Central memory CD8-positive, alpha-beta T cell (primary cell): ENCODE measurements at regions not wholly inside any gene's neighbourhood (a gene's known extent, or its start where the extent isn't known, plus 50 kb on each side); places are given as distances from the start of the nearest gene placed in this dataset.
"Not testable (repeated sequence)": the region's sequence is repeated elsewhere in the genome, so short reads cannot be mapped to it uniquely, and the experiment has no call there.

Experiments
- ATAC-seq: fragments of 150-1000 bp; cut with Tn5 transposase; replicated peaks from 2 replicates; pipeline ENCODE4 v1.10.0; 2022; ENCODE audit warnings: mild to moderate bottlenecking, moderate FRiP score, moderate number of reproducible peaks; ENCODE audit not compliant: poor library complexity, severe bottlenecking; ENCODE audit errors: extremely low read depth
- DNase-seq, 2 donors: peaks; one replicate each; pipeline ENCODE4 v3.0.0; 2021; ENCODE audit warnings: low spot score in 2 of 2
- H3K27ac Mint-ChIP-seq: one replicate; pipeline ENCODE4 v1.8.0; 2022; ENCODE audit warnings: low read depth, mild to moderate bottlenecking, moderate library complexity, mixed read lengths
- H3K27me3 Mint-ChIP-seq: one replicate; pipeline ENCODE4 v1.8.0; 2022; ENCODE audit warnings: mixed read lengths
- H3K36me3 Mint-ChIP-seq: one replicate; pipeline ENCODE4 v1.8.0; 2022; ENCODE audit warnings: mild to moderate bottlenecking, moderate library complexity, mixed read lengths; ENCODE audit not compliant: insufficient read depth
- H3K4me1 Mint-ChIP-seq: one replicate; pipeline ENCODE4 v1.8.0; 2022; ENCODE audit warnings: mixed read lengths
- H3K4me3 Mint-ChIP-seq: one replicate; pipeline ENCODE4 v1.8.0; 2022; ENCODE audit warnings: mild to moderate bottlenecking, moderate library complexity, mixed read lengths
- H3K9me3 Mint-ChIP-seq: one replicate; pipeline ENCODE4 v1.8.0; 2022; ENCODE audit warnings: mixed read lengths

DNA sequence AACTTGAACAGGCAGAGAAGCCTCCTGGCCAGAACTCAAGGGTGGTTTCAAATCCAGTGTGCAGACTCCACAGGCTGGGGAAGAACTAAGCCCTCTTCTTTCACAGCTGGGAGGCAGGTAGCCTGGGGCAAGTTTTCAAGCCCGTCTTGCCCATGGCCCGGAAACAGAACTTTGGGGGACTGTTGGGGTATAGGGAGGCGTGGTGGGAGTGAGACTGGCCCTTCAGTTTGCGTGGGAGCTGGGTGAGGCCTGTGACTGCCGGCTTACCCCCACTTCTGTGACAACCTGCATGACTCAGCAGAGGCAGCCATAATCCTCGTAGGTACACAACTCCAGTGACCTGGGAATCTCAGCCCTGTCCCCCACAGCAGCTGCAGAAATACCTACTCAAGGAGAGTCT lies 1125.7 kb downstream of the HACE1 start:
- Mint-ChIP-seq H3K36me3 (no peaks in the 10 kb centered on the region), H3K4me3 (no peak overlapping the region), H3K27ac (no peak overlapping the region), H3K4me1 (no peaks in the 10 kb centered on the region), H3K27me3 (no peaks in the 10 kb centered on the region), H3K9me3 (peaks cover 41% of the 10 kb centered on the region)
- DNase-seq (no peak), ATAC-seq (no peak)

GRCh38 chr6:103729658-103730057 lies 1130.1 kb downstream of the HACE1 start:
- H3K4me1 Mint-ChIP-seq = no peaks in the 10 kb centered on the region
- no peaks in the 10 kb centered on the region for H3K27me3 Mint-ChIP-seq
- H3K4me3 Mint-ChIP-seq = no peak overlapping the region
- H3K27ac Mint-ChIP-seq = no peak overlapping the region
- peaks cover 19% of the 10 kb centered on the region for H3K9me3 Mint-ChIP-seq
- DNase-seq (no peak), ATAC-seq (no peak)
- H3K36me3 Mint-ChIP-seq = no peaks in the 10 kb centered on the region

DNA sequence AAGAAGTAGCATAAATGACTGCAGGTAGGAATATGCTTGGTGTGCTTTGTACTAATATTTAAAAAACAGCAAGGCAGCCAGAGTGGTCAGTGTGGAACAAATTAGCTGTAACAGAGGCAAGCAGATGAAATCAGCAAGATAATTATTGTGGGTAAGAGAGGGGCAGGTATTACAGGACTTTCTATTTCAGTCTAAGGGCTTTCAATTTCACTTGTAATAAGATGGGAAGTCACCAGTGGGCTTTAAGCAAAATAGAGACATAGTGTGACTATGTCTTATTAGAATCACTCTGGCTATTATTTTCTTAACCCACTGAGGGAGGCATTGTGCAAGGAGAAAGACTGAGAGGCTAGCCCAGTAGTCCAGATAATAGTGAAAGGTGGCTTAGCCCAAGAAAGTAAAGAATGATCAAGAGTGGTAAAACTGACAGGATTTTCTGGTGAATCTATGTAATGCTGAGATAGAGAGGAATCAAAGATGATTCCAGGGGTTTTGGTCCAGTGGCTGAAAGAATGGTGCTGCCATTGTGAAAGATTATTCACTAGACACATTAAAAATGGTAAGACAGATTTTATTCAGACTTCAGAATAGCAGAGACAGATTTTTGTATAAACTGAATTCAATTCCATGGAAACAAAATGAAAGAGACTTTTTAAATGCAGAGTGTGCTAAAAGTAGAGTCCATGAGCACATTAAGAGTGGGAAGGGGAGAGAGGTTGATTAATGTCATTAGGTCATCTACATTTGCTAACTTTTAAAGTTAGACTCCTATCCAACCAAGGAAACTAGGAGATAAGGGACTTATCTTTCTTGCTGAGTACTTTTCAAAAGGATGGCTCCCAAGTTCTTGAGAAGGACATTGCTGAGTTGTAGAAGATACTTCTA lies 1136.0 kb downstream of the HACE1 start:
- Mint-ChIP-seq H3K4me3 (no peak overlapping the region), H3K36me3 (no peaks in the 10 kb centered on the region), H3K4me1 (no peaks in the 10 kb centered on the region), H3K27me3 (no peaks in the 10 kb centered on the region), H3K27ac (no peak overlapping the region), H3K9me3 (peaks cover 6% of the 10 kb centered on the region)
- ATAC-seq (no peak), DNase-seq (no peak)

DNA sequence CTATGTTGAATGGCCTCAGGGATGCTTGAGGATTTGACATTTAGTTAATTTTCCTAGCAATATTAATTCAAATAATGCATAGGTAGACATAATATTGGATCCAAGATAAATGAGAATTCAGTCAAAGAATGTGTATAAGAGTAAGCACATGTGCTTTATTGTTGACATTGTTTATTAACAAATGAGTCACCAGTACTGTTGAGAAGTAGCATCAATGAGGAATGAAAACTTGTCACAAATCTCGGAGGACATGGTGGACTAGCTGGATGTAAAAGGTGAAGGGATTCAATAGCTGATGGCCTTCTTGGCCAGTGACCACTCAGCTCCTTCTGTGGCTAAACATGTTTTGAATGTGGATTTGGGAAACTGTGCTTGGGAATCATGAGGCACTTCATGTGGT lies 1137.0 kb downstream of the HACE1 start:
- DNase-seq = no peak
- no peak for ATAC-seq
- Mint-ChIP-seq H3K9me3 (peaks cover 6% of the 10 kb centered on the region), H3K4me3 (no peak overlapping the region), H3K36me3 (no peaks in the 10 kb centered on the region), H3K27ac (no peak overlapping the region), H3K27me3 (no peaks in the 10 kb centered on the region), H3K4me1 (no peaks in the 10 kb centered on the region)

DNA sequence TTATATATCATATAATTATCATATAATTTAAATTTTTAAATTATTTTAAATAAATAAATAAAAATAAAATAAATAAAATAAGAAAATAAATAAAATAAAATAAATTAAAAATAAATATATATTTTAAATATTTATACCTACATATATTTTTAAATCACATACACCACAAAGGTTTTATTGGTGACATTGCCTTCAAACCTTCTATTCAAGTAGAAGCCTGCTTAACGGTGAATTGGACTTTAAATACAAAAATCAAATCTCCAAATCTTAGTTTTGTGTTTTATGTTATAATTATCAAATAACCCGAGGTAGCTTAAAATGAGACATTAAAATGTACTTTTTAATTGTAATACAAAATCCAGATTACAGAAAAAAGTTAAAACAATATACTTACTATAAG lies 1137.8 kb downstream of the HACE1 start:
- no peak for DNase-seq
- Mint-ChIP-seq H3K4me1 (no peaks in the 10 kb centered on the region), H3K9me3 (peaks cover 6% of the 10 kb centered on the region), H3K27ac (no peak overlapping the region), H3K36me3 (no peaks in the 10 kb centered on the region), H3K4me3 (no peak overlapping the region), H3K27me3 (no peaks in the 10 kb centered on the region)
- no peak for ATAC-seq

DNA sequence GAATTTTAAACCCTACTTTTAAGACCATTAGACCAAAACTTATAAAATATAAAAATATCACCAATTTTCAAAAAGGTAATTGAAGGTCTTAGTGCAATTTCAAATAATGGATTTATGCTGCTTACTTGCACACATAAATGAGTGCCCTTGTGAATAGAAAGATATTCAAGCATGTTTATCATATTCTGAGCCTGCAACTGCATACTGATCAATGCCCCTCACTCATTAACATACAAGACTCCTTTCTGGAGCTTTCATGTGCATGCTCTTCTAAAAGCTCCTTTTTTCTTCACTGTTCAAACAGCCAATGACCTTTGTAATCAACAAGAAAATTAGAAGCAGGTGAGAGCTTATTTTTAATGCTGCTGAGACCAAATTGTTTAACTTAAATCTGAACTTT lies 1139.3 kb downstream of the HACE1 start:
- no peaks in the 10 kb centered on the region for H3K4me1 Mint-ChIP-seq
- DNase-seq (no peak), ATAC-seq (no peak)
- peaks cover 6% of the 10 kb centered on the region for H3K9me3 Mint-ChIP-seq
- H3K27me3 Mint-ChIP-seq = no peaks in the 10 kb centered on the region
- H3K27ac Mint-ChIP-seq = no peak overlapping the region
- H3K4me3 Mint-ChIP-seq = no peak overlapping the region
- no peaks in the 10 kb centered on the region for H3K36me3 Mint-ChIP-seq

GRCh38 chr6:103719545-103719944 lies 1140.2 kb downstream of the HACE1 start:
- ATAC-seq (no peak), DNase-seq (no peak)
- H3K27me3 Mint-ChIP-seq = no peaks in the 10 kb centered on the region
- no peak overlapping the region for H3K4me3 Mint-ChIP-seq
- no peaks in the 10 kb centered on the region for H3K4me1 Mint-ChIP-seq
- no peak overlapping the region for H3K27ac Mint-ChIP-seq
- peaks cover 6% of the 10 kb centered on the region for H3K9me3 Mint-ChIP-seq
- no peaks in the 10 kb centered on the region for H3K36me3 Mint-ChIP-seq

- no peaks in the 10 kb centered on the region for H3K36me3 Mint-ChIP-seq
- DNase-seq (no peak), ATAC-seq (no peak)
- H3K27ac Mint-ChIP-seq = no peak overlapping the region
- H3K9me3 Mint-ChIP-seq = no peaks in the 10 kb centered on the region
- no peaks in the 10 kb centered on the region for H3K4me1 Mint-ChIP-seq
- H3K4me3 Mint-ChIP-seq = no peak overlapping the region
- no peaks in the 10 kb centered on the region for H3K27me3 Mint-ChIP-seq
These were observed 1144.5 kb downstream of the HACE1 start for GRCh38 chr6:103715269-103715668.

DNA sequence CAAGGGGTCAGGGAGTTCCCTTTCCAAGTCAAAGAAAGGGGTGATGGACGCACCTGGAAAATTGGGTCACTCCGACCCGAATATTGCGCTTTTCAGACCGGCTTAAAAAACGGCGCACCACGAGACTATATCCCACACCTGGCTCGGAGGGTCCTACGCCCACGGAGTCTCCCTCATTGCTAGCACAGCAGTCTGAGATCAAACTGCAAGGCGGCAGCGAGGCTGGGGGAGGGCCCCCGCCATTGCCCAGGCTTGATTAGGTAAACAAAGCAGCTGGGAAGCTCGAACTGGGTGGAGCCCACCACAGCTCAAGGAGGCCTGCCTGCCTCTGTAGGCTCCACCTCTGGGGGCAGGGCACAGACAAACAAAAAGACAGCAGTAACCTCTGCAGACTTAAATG lies 1150.5 kb downstream of the HACE1 start:
- H3K27me3 Mint-ChIP-seq, DNase-seq, H3K4me3 Mint-ChIP-seq, H3K27ac Mint-ChIP-seq, H3K36me3 Mint-ChIP-seq, H3K4me1 Mint-ChIP-seq, ATAC-seq, H3K9me3 Mint-ChIP-seq: not testable (repeated sequence)

DNA sequence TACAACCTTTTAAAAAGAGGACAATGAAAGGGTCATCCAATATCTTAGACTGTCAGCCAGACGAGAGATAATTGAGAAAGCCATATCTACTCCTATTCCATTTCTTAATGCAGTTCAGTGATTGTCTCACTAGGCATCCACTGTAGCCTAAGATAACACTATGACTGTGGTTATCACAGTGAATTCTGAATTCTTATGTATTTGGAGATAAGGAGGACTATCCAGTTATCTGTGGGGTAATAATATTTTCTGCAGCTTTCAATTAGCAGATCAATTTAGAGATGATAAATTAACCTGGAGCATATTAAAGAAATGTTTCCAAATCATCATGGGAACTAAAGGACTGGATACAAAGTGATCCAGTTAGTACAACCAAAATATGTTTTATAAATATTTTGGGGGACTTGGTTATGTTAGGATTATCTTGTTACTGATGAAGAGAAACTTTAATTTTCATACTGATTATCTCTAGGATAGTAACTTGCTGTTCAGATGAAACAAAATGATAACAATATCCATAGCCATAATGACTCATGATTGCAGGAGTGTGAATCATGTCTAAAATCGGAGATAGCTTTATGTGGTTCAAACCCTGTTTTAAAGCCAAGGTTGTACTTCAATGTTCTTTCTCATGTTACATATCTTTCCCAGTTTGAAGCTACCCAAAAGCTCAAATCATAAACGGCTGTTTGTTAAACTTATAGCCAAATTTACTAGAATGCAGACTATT lies 1152.0 kb downstream of the HACE1 start:
- Mint-ChIP-seq H3K9me3 (peaks cover 7% of the 10 kb centered on the region), H3K4me3 (no peak overlapping the region), H3K27ac (no peak overlapping the region), H3K4me1 (no peaks in the 10 kb centered on the region), H3K27me3 (no peaks in the 10 kb centered on the region), H3K36me3 (no peaks in the 10 kb centered on the region)
- DNase-seq = no peak
- no peak for ATAC-seq

DNA sequence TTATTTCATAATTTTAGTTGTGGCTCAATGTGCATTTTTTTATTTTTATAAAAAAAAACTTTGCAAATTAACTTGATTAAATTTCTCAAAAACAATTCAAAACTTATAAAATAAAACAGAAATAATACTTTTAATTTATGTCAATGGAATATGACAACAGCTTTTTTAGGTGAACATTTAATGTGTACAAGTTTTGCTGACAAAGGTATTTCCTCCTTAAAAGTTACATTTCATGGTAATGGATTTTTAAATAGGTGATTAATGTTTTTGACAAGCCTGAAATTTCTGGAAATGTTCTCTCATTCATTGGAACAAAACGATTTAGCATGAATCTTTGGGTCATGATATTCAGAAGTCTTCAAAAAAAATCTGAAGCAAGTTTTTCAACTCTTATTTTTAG lies 1160.0 kb downstream of the HACE1 start:
- peaks cover 9% of the 10 kb centered on the region for H3K9me3 Mint-ChIP-seq
- H3K27ac Mint-ChIP-seq = no peak overlapping the region
- H3K4me3 Mint-ChIP-seq = no peak overlapping the region
- DNase-seq = no peak
- no peak for ATAC-seq
- H3K36me3 Mint-ChIP-seq = no peaks in the 10 kb centered on the region
- no peaks in the 10 kb centered on the region for H3K27me3 Mint-ChIP-seq
- no peaks in the 10 kb centered on the region for H3K4me1 Mint-ChIP-seq

- ATAC-seq (no peak), DNase-seq (no peak)
- Mint-ChIP-seq H3K36me3 (no peaks in the 10 kb centered on the region), H3K9me3 (peaks cover 25% of the 10 kb centered on the region), H3K4me3 (no peak overlapping the region), H3K4me1 (no peaks in the 10 kb centered on the region), H3K27me3 (no peaks in the 10 kb centered on the region), H3K27ac (no peak overlapping the region)
These were observed 1172.3 kb downstream of the HACE1 start for GRCh38 chr6:103687430-103687829.

- Mint-ChIP-seq H3K4me1 (no peaks in the 10 kb centered on the region), H3K27me3 (no peaks in the 10 kb centered on the region), H3K4me3 (no peak overlapping the region), H3K9me3 (peaks cover 19% of the 10 kb centered on the region), H3K36me3 (peaks cover 2% of the 10 kb centered on the region), H3K27ac (no peak overlapping the region)
- ATAC-seq = no peak
- DNase-seq = no peak
These were observed 1179.6 kb downstream of the HACE1 start for GRCh38 chr6:103680116-103680515.
